HG03095 (cell line): ENCODE measurements at regions not wholly inside any gene's neighbourhood (a gene's known extent, or its start where the extent isn't known, plus 50 kb on each side); places are given as distances from the start of the nearest gene placed in this dataset.

Source experiments
- ATAC-seq: cut with Tn5 transposase; IDR thresholded peaks from one replicate; pipeline ENCODE4 v1.9.1; 2021; ENCODE audit warnings: moderate library complexity; ENCODE audit not compliant: unreplicated experiment

DNA sequence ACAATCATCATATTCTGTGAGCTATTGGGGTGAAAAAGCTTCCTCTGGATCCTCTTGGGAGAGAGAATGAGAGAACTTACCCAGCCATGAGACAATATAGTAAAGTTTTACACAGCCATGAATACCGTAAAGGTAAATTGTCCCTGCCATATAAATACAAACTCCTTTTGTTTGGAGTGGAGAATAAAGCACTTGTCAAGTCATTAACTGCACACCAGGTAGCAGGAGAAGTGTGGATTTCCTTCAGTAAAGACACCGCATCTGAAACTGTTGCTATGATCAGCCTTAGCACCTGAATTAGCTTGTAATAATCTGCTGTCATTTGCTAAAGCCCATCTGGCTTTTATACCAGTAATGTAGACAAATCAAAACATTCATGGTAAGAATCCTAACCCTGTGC, 336.6 kb upstream of the SLCO3A1 start:
- no peak for ATAC-seq

DNA sequence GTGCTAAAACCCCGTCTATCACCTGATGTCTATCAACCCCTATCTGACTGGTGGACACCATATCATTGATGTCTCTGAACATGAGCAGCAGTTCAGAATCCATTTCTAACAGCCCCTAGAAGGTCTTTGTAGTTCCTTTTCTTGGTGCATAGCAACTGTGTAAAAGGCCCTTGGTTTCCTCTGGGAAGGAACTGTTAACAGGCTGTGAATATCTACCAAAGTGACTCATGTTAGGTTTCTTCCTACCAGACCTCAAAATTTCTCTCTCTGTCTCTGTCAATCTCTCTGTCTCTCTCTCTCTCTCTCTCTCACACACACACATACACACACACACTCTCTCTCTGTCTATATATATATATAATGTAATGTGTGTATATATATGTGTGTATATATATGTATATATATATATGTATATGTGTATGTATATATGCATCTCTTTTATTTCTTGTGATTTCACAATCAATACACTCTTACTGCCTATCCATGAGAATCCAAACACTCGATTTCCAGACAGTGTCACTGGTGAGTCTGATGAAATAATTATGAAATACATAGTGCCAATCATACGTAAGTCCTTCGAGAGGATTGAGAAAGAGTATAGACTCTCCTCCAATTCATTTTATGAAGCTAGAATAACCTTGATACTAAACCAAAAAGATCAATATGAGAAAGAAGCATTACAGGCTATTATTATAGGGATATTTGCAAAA, 335.9 kb upstream of the SLCO3A1 start:
- ATAC-seq = no peak

DNA sequence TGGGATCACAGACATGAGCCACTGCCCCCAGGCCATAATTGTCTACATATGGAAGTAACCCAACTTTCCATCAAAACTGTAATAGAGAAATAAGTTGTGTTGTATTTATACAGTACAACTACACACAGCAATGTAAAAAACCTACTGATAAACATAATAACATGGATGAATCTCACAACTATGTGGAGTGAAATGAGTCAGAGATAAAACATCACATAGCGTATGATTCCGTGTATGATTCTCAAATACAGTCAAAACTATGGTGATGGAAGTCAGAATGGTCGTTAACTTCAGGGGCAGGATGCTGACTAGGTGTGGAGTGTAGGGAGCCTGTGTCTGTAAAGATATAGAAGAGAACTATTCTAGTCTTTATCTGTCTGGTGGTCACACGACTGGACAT, 332.7 kb upstream of the SLCO3A1 start:
- no peak for ATAC-seq

DNA sequence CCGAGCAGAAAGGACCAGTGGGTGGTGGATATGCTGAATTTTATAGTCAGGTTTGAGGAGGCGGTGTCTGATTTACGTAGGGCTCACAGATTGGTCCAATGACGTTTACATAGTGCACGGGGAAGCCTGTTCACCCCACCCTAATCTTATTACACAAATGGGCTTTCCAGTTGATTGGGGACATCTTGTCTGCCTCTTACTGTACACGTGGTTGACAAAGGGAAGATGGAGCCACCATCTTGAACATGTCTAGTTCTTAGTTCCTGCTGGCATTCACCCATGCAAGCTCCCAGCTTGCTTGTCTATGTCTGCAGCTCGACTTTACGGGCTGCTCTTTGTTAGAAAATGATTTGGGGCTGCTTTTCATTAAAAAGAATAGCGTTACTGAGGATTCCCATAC, 332.0 kb upstream of the SLCO3A1 start:
- no peak for ATAC-seq

DNA sequence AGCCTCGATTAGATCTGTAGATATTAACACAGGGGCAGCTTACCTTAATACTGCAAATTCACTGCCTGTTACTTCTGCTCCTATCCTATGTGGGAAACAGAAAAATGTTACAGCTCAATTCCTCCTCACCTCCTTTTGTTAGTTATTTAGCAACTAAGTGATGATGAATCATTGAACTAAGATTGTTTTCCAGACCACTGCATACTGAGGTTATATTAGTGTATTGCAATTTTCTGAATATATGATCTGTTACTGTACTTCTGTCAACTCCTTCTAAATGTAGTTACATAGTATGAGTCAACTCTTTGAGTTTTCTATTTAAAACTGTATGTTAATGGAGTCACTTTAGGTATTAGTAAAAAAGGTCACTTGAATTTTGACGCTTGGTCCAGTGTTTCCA, 331.5 kb upstream of the SLCO3A1 start:
- no peak for ATAC-seq

DNA sequence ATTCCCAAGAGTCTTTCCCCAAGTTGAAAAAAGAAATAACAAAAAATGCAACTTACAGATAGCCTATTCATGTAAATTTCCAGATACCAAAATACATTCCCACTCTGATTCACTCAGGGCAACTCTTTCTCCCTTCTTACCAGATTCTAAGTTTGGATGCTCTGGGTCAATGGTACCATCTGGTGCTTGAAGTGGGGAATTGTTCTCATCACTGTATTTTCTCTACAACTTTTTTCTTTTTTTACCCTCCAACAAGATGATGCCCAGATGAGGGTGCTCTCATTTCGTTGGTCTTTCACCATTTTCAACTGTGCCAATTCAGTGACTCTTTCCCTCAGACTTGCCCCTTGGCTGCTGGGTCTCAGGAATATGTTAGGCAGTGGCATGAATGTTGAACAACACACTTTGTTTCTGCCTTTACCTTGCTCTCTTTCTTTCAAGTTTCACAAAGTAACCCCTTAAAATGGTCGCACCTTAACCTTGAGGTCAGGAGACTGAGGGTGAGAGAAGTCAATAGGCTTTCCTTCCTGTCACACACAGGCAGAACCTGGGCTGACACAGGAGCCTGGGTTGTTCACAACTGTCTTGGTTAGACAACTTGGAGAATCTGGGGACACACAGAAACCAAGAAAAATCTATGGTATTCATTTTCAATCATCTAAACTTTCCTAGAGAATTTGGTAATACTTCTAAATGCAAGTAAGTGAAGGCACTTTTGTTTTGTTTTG, 330.7 kb upstream of the SLCO3A1 start:
- no peak for ATAC-seq

DNA sequence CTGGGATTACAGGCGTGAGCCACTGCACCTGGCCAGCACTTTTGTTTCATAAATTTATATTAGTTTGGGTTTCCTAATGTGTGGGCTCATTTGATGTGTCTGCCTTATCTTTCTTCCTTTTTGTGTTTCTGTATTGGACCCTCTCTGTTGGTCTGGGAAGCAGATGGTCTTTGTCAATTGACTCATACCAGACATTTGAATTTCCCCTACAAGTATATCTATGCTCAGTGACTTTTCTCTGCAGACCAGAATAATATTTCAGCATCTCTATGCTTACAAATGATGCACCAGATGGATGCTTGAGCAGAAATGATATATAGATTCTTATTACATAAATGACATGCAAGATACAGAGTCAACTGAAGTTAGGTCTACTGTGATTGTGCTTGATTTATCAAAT, 329.9 kb upstream of the SLCO3A1 start:
- no peak for ATAC-seq

DNA sequence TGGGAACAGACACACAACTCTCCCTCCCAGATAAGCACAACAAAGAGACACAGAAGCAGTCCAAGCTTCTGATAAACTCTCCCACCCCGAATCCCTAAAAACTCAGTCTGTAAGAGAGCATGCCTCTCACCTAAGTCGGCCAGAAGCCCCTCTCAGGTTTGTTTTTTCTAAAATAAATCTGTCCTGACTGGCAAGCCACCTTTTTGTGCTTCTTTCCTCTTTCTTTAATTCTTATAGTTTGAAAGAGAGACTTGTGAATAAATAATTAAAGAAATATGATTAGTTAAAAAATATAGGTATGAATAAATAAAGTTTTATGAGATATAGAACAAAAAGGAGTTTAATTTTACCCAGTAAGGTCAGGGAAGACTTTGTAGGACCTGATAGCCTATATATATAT, 329.0 kb upstream of the SLCO3A1 start:
- ATAC-seq = no peak

DNA sequence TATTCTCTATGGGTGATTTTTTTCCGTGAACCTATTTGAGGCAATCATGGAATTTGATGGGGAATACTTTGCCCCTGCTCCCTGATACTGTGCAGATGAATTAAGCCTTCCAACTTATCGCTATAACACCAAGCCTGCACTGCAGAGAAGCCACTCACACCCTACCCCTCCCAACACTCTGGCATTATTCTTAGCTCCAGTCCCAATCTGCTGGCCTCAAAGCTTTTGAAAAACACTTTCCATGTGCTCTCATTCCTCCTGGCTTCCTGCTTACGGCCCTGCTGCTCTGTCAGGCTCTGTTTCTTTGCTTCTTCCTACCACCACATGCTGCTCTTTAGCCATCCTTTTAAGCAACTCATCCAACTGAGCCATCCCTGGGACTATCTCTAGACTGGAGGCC, 327.8 kb upstream of the SLCO3A1 start:
- ATAC-seq = no peak

DNA sequence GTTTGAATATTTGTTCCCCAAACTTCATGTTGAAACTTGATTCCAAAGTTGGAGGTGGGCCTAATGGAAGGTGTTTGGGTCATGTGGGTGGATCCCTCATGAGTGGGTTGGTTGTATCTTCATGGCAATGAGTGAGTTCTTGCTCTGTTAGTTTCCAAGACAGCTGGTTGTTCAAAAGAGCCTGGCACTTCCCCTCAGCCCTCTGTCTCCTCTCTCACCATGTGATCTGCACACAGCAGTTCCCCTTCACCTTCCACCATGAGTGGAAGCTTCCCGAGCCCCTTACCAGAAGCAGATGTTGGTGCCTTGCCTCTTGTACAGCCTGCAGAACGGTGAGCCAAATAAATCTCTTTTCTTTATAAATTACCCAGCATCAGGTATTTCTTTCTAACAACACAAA, 327.1 kb upstream of the SLCO3A1 start:
- ATAC-seq = no peak

DNA sequence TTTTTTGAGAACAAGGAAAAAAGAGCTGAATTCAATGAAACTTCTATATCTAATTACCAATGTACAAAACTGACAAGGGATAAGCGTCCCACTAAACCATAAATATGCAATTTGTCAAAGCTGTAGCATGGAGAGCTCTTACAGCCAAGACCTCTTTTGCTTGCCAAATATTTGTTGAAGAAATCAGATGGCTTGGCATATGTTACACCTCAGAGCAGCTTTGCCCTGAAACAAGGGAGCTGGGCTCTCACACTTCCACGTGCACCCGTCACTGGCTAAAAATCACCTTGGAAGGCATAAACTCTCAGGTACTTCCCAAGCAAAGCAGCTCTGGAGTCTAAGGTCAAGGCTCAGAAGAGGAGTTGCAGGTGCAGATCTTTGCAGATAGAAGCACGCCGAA, 324.7 kb upstream of the SLCO3A1 start:
- ATAC-seq = no peak

DNA sequence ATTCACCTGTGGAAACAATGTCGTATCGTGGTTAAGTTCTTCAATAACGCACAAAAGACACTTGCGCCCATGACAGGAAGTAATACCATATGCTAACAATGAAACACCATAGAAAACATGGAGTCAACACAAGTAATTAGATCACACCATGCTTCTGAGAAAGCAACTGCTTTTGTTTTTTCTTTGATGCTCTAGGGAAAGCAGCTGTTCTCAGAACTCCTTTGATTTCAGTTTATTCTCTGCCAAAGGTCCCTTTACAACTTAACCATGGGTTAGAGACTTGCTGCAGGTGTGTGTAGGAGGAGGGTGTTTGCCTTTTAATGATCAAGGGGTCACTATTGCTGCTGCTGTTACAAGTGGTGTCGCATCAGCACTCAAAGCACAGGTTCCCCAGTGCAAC, 324.0 kb upstream of the SLCO3A1 start:
- no peak for ATAC-seq

DNA sequence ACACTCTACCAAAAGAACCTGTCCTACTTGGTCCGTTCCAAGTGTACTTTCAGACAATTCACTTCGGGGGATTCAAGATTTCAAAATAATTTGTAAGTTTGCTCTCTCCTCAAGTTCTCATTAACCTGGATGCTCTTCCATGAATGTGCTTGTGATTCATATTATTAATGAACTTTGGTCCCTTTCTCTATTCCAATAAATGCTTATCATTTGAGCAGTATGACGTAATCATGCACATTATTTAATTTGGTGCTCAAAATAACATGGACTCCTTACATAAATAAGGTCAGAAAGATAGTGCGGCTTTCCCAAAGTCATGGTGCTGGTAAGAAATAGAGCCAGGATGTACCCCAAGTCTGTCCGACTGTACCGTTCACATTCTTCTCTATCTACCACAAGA, 323.2 kb upstream of the SLCO3A1 start:
- ATAC-seq = no peak

DNA sequence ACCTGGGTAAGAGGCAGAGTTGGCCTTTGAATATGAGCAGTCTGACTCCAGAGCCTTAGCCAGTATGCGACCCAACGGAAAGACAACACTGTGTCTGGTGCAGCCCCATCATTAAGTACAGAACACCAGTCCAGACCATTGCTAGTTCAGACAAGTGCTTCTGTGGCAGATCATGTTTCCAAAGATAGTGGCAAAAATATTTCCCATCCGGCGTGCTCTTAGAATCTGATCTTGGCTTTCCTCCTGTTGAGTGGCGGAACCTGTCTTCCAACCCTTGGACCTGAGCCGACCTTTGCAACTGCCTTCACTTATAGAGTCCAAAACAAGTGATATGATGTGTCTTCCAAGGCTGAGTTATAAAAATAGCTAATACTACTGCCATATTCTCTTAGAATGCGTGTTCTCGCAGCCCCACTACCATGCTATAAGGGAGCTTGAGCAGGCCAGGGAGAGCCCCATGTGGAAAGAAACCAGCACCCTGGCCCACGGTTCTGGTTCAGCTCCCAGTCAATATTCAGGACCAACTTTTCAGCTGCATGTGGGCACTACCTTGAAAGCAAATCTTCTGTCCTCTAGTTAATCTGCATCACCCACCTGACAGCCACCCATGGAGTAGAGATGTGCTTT, 322.4 kb upstream of the SLCO3A1 start:
- ATAC-seq = no peak

DNA sequence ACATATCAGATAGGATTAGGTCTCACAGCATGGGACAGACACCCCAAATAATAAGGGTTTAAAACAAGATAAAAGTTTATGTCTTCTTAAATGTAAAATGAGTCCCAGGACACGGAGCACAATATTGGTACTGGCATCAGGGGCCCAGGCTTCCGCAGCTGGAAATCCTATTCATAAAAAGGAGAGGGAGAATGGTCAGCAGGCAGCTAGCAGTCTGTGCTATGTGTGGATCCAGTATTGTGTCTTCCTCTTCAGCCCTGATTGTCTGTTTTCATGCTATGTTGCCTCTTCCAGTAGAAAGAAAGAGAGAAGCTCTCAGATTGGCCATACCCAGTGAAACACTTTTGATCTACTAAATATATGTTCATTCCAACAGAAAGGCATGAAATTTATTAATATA, 319.3 kb upstream of the SLCO3A1 start:
- no peak for ATAC-seq

DNA sequence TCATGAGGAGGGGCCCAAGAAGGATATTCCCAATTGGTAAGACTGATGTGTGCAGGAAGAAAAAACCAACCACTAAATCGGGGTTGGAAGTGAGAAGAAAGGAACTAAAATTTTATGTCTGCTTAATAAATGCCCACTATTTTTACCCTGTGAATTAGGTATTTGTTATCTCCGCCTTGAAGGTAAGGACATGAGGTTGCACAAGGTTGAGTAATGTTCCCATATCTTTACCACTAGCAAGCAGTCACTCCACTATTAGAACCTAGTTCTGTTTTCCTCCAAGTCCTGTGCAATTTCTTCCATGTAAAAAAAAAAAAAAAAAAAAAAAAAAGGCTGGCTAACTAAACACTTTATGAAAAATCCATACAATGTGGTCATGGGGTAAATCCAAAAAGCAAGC, 318.5 kb upstream of the SLCO3A1 start:
- ATAC-seq = no peak

DNA sequence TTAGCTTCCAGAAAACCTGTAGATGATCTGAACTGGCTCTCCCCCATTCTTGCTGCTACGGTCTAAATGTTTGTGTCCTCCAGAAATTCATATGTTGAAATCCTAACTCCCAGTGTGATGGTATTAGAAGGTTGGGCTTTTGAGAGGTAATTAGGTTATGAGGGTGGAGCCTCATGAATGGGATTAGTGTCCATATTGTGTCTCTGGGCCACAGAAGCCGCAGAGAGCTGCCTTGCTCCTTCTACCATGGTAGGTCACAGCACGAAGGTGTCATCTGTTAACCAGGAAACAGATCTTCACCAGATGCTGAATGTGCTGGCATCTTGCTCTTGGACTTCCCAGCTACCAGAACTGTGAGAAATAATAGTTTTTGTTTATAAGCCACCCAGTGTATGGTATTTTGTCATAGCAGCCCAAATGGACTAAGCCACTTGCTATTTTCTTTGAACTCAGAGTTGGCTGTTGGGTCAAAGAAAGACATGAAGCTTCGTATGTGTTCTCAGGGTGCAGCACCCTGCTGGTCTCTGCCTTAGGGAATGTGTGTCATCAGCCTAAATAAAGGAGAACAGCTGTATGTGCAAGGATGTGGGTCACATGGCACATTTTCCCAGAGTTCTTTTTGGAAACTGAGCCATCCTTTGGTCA, 317.5 kb upstream of the SLCO3A1 start:
- ATAC-seq = no peak

DNA sequence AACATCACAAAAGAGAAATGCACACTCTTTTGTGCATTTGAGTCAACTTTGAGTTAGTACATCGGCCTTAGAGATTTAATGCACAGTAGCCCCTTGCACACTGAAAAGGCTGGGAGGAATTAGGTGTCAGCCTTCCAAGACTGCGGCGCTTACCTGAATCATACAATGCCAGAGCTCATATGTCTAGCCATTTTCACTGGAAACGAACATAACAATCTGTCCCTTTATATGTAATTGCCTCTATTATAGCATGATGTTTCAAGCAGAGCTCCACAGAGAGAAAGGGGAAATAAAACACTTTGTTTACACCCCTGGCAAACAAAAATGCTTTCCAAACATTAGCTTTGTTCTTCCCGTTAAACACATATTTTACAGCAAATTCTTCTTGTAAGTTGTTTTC, 315.7 kb upstream of the SLCO3A1 start:
- no peak for ATAC-seq

DNA sequence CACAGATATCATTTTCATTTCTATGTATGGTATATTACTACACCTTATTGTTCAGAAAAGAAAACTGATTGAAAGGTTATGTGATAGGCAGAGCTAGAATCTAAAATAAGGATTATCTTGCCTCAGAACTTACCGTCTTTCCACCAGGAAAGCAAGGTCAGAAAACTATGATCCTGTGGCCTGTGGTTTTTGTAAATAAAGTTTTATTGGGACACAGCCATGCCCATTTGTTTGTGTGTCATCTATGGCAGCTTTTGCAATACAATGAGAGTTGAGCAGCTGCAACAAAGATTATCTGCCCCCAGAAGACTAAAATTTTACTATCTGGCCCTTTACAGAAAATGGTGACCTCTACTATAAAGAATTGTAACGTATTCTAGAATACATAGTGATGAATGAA, 314.7 kb upstream of the SLCO3A1 start:
- ATAC-seq = no peak

DNA sequence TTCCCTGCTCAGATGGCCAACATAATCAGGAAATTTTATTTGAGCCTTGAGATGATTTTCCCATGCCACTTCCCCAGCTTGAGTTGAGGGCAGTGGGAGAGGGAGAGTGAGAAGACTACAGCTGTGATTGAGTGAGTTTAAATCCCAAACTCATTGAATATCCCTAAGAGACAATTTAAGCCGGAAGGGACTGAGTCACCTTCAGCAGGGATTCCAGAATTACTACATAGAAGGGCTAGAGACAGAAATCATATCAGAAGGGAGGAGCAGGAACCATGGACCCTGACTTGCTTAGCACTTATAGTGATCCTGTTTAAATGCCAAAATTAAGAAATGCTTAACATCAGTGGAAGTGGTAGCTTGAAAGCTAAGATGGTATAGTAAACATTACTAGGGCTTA, 312.2 kb upstream of the SLCO3A1 start:
- no peak for ATAC-seq

DNA sequence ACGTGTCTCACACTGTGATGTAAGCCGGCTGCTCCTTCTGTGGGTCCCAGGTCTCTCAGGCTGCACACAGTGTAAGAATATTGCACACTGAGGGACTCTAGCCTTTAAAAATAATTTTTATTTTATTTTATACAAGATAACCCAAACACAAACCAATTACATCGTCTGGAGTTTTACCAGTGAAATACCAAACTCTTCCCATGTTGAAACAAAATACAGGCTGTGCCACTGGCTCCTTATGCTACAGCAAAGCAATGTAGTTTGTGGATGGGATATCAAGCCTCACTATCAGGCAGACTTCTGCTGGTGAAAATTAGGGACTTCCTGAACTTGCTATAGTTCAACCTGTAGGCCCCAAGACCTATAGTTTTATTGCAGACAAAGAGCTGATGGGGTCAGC, 311.3 kb upstream of the SLCO3A1 start:
- no peak for ATAC-seq

DNA sequence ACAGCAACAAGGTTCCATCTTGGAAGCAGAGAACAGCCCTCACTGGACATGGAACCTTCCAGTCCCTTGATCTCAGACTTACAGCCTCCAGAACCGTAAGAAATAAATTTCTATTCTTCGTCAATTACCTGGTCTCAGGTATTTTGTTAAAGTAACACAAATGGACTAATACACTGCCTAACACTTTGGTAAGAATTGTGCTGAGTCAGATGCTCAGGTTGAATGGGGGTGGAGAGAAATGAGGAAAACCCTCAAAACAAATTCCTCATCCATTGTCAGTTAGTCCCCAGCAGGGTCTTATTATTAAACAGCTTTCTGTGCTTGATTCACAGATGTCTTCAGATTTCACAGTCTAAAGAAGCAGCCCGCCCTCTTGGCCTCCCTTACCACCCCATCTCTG, 306.2 kb upstream of the SLCO3A1 start:
- no peak for ATAC-seq
